ENCODE measurements at regions not wholly inside any gene's neighbourhood (a gene's known extent, or its start where the extent isn't known, plus 50 kb on each side); places are given as distances from the start of the nearest gene placed in this dataset.

GRCh38 chr1:83776913-83777757 is 221.8 kb downstream of the TTLL7 start:
- no peak overlapping the region for H3K4me3 ChIP-seq (ENCODE audit: low read length)
- no peak for DNase-seq (ENCODE audit: low read depth, low spot score)

GRCh38 chr1:83775977-83776603 is 222.8 kb downstream of the TTLL7 start:
- no peak overlapping the region for H3K4me3 ChIP-seq (ENCODE audit: low read length)
- no peak for DNase-seq (ENCODE audit: low read depth, low spot score)

GRCh38 chr1:83773059-83773458 is 225.9 kb downstream of the TTLL7 start:
- no peak for DNase-seq (ENCODE audit: low read depth, low spot score)

GRCh38 chr1:83770319-83770661 is 228.6 kb downstream of the TTLL7 start:
- DNase-seq (ENCODE audit: low read depth, low spot score), result no peak
- H3K4me3 ChIP-seq (ENCODE audit: low read length), result no peak overlapping the region

More at GRCh38 chr1:83773059-83773458, 225.9 kb downstream of the TTLL7 start:
- H3K4me3 ChIP-seq (ENCODE audit: low read length), result no peak overlapping the region

GRCh38 chr1:83769594-83770318 is 229.2 kb downstream of the TTLL7 start:
- DNase-seq (ENCODE audit: low read depth, low spot score), result no peak
- no peak overlapping the region for H3K4me3 ChIP-seq (ENCODE audit: low read length)

GRCh38 chr1:83769072-83769471 is 229.9 kb downstream of the TTLL7 start:
- no peak for DNase-seq (ENCODE audit: low read depth, low spot score)
- no peak overlapping the region for H3K4me3 ChIP-seq (ENCODE audit: low read length)

- no peak overlapping the region for H3K4me3 ChIP-seq (ENCODE audit: low read length)
- no peak for DNase-seq (ENCODE audit: low read depth, low spot score)
Measured at GRCh38 chr1:83766241-83766691, 232.7 kb downstream of the TTLL7 start.

- DNase-seq (ENCODE audit: low read depth, low spot score), result no peak
- no peak overlapping the region for H3K4me3 ChIP-seq (ENCODE audit: low read length)
Measured at GRCh38 chr1:83765125-83765524, 233.8 kb downstream of the TTLL7 start.

GRCh38 chr1:83764209-83764608 is 234.7 kb downstream of the TTLL7 start:
- H3K4me3 ChIP-seq (ENCODE audit: low read length), result no peak overlapping the region

GRCh38 chr1:83763361-83764095 is 235.4 kb downstream of the TTLL7 start:
- DNase-seq (ENCODE audit: low read depth, low spot score), result no peak
- no peak overlapping the region for H3K4me3 ChIP-seq (ENCODE audit: low read length)

More at GRCh38 chr1:83764209-83764608, 234.7 kb downstream of the TTLL7 start:
- no peak for DNase-seq (ENCODE audit: low read depth, low spot score)

GRCh38 chr1:83762416-83762815 is 236.5 kb downstream of the TTLL7 start:
- DNase-seq (ENCODE audit: low read depth, low spot score), result no peak
- no peak overlapping the region for H3K4me3 ChIP-seq (ENCODE audit: low read length)

- H3K4me3 ChIP-seq (ENCODE audit: low read length), result no peak overlapping the region
Measured at GRCh38 chr1:83762039-83762365, 236.9 kb downstream of the TTLL7 start.

GRCh38 chr1:83761167-83762038 is 237.5 kb downstream of the TTLL7 start:
- H3K4me3 ChIP-seq (ENCODE audit: low read length), result no peak overlapping the region
- no peak for DNase-seq (ENCODE audit: low read depth, low spot score)

More at GRCh38 chr1:83762039-83762365, 236.9 kb downstream of the TTLL7 start:
- no peak for DNase-seq (ENCODE audit: low read depth, low spot score)

GRCh38 chr1:83760226-83761021 is 238.5 kb downstream of the TTLL7 start:
- no peak overlapping the region for H3K4me3 ChIP-seq (ENCODE audit: low read length)
- DNase-seq (ENCODE audit: low read depth, low spot score), result no peak

- DNase-seq (ENCODE audit: low read depth, low spot score), result no peak
- no peak overlapping the region for H3K4me3 ChIP-seq (ENCODE audit: low read length)
Measured at GRCh38 chr1:83756984-83757717, 241.8 kb downstream of the TTLL7 start.

GRCh38 chr1:83751602-83752001 is 247.3 kb downstream of the TTLL7 start:
- DNase-seq (ENCODE audit: low read depth, low spot score), result no peak
- no peak overlapping the region for H3K4me3 ChIP-seq (ENCODE audit: low read length)

GRCh38 chr1:83750201-83750600 is 248.7 kb downstream of the TTLL7 start:
- no peak overlapping the region for H3K4me3 ChIP-seq (ENCODE audit: low read length)
- no peak for DNase-seq (ENCODE audit: low read depth, low spot score)
